PC-9 (cell line): ENCODE measurements at regions not wholly inside any gene's neighbourhood (a gene's known extent, or its start where the extent isn't known, plus 50 kb on each side); places are given as distances from the start of the nearest gene placed in this dataset.

ENCODE experiments used
- EZH2 ChIP-seq: fragments of 200-600 bp; sonication (generic); IDR thresholded peaks from 2 replicates; pipeline ENCODE4 v1.8.0; 2017; ENCODE audit warnings: antibody characterized with exemption, low read depth
- TF ChIP-seq, protein P1 (sequence below): fragments of 200-600 bp; sonication (generic); conservative IDR thresholded peaks from 2 replicates; pipeline ENCODE4 v1.6.1; 2017; ENCODE audit warnings: mixed run types, antibody characterized with exemption, mild to moderate bottlenecking, moderate library complexity

DNA sequence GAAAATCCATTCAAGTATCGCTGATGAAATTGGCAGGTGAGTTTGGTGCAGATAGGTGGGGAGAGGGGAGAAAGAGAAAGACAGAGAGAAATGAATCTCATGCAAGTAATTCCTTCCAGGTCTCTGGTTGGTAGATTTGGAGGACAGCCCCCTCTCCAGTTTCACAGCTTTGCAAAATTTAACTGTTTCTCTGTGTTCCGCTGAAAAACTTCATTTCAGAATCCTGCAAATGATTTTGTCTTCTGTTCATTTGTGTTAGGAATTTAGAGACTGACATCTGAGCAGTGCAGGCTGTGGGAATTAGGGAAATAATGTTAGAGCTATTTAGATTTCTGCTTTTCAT lies 328.5 kb downstream of the FBXW7 start:
- TF ChIP-seq, protein P1, sequence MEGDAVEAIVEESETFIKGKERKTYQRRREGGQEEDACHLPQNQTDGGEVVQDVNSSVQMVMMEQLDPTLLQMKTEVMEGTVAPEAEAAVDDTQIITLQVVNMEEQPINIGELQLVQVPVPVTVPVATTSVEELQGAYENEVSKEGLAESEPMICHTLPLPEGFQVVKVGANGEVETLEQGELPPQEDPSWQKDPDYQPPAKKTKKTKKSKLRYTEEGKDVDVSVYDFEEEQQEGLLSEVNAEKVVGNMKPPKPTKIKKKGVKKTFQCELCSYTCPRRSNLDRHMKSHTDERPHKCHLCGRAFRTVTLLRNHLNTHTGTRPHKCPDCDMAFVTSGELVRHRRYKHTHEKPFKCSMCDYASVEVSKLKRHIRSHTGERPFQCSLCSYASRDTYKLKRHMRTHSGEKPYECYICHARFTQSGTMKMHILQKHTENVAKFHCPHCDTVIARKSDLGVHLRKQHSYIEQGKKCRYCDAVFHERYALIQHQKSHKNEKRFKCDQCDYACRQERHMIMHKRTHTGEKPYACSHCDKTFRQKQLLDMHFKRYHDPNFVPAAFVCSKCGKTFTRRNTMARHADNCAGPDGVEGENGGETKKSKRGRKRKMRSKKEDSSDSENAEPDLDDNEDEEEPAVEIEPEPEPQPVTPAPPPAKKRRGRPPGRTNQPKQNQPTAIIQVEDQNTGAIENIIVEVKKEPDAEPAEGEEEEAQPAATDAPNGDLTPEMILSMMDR, result no peak
- no peak for TF ChIP-seq EZH2
